ENCODE measurements at regions not wholly inside any gene's neighbourhood (a gene's known extent, or its start where the extent isn't known, plus 50 kb on each side); places are given as distances from the start of the nearest gene placed in this dataset.

- TF ChIP-seq, protein P1, sequence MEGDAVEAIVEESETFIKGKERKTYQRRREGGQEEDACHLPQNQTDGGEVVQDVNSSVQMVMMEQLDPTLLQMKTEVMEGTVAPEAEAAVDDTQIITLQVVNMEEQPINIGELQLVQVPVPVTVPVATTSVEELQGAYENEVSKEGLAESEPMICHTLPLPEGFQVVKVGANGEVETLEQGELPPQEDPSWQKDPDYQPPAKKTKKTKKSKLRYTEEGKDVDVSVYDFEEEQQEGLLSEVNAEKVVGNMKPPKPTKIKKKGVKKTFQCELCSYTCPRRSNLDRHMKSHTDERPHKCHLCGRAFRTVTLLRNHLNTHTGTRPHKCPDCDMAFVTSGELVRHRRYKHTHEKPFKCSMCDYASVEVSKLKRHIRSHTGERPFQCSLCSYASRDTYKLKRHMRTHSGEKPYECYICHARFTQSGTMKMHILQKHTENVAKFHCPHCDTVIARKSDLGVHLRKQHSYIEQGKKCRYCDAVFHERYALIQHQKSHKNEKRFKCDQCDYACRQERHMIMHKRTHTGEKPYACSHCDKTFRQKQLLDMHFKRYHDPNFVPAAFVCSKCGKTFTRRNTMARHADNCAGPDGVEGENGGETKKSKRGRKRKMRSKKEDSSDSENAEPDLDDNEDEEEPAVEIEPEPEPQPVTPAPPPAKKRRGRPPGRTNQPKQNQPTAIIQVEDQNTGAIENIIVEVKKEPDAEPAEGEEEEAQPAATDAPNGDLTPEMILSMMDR (IDR thresholded peaks at IDR 0.05): no peak
- TF ChIP-seq POLR2A (IDR thresholded peaks at IDR 0.05) (no peak), POLR2AphosphoS5 (IDR thresholded peaks at IDR 0.05) (no peak)
Measured at GRCh38 chrX:65266482-65266881, 268.1 kb downstream of the LAS1L start.
